ENCODE measurements at regions not wholly inside any gene's neighbourhood (a gene's known extent, or its start where the extent isn't known, plus 50 kb on each side); places are given as distances from the start of the nearest gene placed in this dataset.

GRCh38 chr10:9297580-9297979, 1243.1 kb downstream of the GATA3 start:
- TF ChIP-seq, protein P1, sequence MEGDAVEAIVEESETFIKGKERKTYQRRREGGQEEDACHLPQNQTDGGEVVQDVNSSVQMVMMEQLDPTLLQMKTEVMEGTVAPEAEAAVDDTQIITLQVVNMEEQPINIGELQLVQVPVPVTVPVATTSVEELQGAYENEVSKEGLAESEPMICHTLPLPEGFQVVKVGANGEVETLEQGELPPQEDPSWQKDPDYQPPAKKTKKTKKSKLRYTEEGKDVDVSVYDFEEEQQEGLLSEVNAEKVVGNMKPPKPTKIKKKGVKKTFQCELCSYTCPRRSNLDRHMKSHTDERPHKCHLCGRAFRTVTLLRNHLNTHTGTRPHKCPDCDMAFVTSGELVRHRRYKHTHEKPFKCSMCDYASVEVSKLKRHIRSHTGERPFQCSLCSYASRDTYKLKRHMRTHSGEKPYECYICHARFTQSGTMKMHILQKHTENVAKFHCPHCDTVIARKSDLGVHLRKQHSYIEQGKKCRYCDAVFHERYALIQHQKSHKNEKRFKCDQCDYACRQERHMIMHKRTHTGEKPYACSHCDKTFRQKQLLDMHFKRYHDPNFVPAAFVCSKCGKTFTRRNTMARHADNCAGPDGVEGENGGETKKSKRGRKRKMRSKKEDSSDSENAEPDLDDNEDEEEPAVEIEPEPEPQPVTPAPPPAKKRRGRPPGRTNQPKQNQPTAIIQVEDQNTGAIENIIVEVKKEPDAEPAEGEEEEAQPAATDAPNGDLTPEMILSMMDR (IDR thresholded peaks at IDR 0.05; ENCODE audit: insufficient read depth, low read length, poor library complexity, severe bottlenecking) = no peak
- no peak for TF ChIP-seq EZH2phosphoT487 (conservative IDR thresholded peaks at IDR 0.05; ENCODE audit: low read length)
